SK-N-MC (cell line): ENCODE measurements at regions not wholly inside any gene's neighbourhood (a gene's known extent, or its start where the extent isn't known, plus 50 kb on each side); places are given as distances from the start of the nearest gene placed in this dataset.
A peak's percentile ranks its signal among the peaks of the same experiment; 100 is the strongest.

ENCODE experiments used
- DNase-seq: peaks from one replicate; pipeline ENCODE4 v3.0.0-alpha.2; 2011; ENCODE audit warnings: low read depth, low spot score
- H3K27ac ChIP-seq: fragments of 200-600 bp; sonication (generic); 2 replicates; pipeline ENCODE4 v1.5.1; 2016; ENCODE audit warnings: mixed run types
- H3K36me3 ChIP-seq: fragments of 200-600 bp; sonication (generic); 2 replicates; pipeline ENCODE4 v1.6.1; 2017; ENCODE audit warnings: antibody characterized with exemption, low read length, mixed read lengths; ENCODE audit not compliant: insufficient read depth
- H3K4me3 ChIP-seq: fragments of 200-600 bp; sonication (generic); 2 replicates; pipeline ENCODE4 v1.5.1; 2016
- H3K9ac ChIP-seq: fragments of 200-600 bp; sonication (generic); 2 replicates; pipeline ENCODE4 v1.8.0; 2017; ENCODE audit warnings: mixed run types, mixed read lengths; ENCODE audit not compliant: insufficient read length
- H3K9me3 ChIP-seq: fragments of 200-600 bp; sonication (generic); 2 replicates; pipeline ENCODE4 v1.6.1; 2017; ENCODE audit warnings: low read depth, mild to moderate bottlenecking, antibody characterized with exemption, low read length, moderate library complexity, mixed read lengths
- EZH2 ChIP-seq: fragments of 200-600 bp; sonication (generic); IDR thresholded peaks from one replicate; pipeline ENCODE4 v1.6.1; 2017; ENCODE audit warnings: antibody characterized with exemption
- FOXP2 ChIP-seq: optimal IDR thresholded peaks from 2 replicates; pipeline ENCODE3; 2011; ENCODE audit warnings: mild to moderate bottlenecking, moderate library complexity; ENCODE audit not compliant: insufficient read depth; ENCODE audit errors: extremely low read length, control extremely low read depth
- POLR2AphosphoS5 ChIP-seq: IDR thresholded peaks from 2 replicates; pipeline ENCODE4 v1.6.1; 2012; ENCODE audit warnings: mild to moderate bottlenecking, low read depth, low read length, borderline replicate concordance

DNA sequence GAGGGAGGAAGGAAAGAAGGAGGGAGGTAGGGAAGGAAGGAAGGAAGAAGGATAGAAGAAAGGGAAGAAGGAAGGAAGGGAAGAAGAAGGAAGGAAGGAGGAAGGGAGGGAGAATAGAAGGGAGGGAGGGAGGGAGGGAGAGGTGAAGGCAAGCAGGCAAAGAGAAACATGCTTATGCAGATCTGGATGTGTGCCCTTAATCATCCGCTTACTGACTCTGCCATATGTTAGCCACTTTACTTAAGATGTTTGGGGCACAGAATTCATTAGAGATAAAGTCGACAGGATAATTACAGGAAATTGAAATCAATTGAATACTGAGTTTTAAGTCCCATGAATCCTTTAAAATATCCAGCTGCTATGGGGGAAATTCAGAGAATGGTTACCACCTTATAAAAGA, 334.2 kb downstream of the GRB14 start:
- no peak for TF ChIP-seq EZH2
- TF ChIP-seq FOXP2, result no peak
- no peak for TF ChIP-seq POLR2AphosphoS5
- Histone ChIP-seq H3K4me3 (no peak overlapping the region), H3K36me3 (no peaks in the 10 kb centered on the region), H3K9ac (no peak overlapping the region), H3K9me3 (no peaks in the 10 kb centered on the region), H3K27ac (no peak overlapping the region)
- DNase-seq, result peak; percentile 3

DNA sequence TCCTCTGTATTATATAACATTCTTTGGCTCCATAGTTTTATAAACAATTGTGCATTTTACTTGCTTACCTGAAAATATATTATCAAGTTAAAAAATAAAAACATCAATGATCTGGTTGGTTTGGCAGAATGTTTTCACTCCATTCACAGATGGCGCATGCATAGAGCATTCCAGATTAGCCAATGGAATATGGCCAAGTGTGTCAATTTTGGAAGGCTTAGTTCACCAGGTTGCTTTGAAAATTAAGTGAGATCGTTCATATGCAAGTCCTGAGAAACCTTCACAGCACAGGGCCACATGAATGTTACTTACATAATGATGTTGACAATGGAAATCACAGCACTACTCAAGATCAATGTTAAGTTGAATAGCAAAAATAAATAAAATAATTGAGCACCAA, 335.7 kb downstream of the GRB14 start:
- Histone ChIP-seq H3K4me3 (no peak overlapping the region), H3K9ac (no peak overlapping the region), H3K9me3 (no peaks in the 10 kb centered on the region), H3K27ac (no peak overlapping the region), H3K36me3 (no peaks in the 10 kb centered on the region)
- no peak for DNase-seq
- no peak for TF ChIP-seq POLR2AphosphoS5
- no peak for TF ChIP-seq FOXP2
- TF ChIP-seq EZH2, result no peak

DNA sequence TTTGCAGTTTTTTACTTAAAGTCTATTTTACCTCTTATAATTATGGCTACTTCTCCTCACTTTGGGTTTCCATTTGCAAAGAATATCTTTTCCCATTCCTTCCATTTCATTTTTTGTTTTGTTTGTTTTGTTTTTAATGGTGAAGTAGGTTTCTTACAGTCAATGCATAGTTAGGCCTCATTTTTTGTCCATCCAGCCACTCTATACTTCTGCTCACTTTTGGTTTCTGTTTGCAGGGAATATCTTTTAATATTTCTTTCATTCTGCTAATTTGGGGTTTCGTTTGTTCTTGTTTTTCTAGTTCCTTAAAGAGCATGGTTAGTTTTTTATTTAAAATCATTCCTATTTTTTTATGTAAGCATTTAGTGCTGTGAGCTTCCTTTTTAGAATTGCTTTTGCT, 339.4 kb downstream of the GRB14 start:
- Histone ChIP-seq H3K27ac (no peak overlapping the region), H3K36me3 (no peaks in the 10 kb centered on the region), H3K4me3 (no peak overlapping the region), H3K9ac (no peak overlapping the region), H3K9me3 (no peaks in the 10 kb centered on the region)
- DNase-seq, result no peak
- TF ChIP-seq EZH2 (no peak), FOXP2 (no peak), POLR2AphosphoS5 (no peak)

DNA sequence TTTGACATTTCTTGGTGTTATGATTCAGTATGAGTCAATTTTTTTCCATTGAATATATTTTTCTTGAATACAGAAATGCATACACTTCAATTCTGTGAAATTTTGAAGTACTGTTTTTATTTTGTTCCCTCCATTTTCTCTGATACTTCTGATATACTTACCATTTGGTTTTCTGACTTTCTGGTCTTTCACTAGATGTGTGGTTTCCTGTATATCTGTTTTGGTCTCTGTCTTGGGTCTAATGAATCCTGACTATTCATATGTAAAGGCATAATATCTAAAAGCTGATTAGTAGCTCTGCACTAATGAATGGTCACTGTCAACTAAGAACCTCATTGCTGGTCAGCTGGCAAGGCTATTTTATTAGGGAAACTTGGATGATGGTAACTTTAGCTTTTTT, 345.6 kb downstream of the GRB14 start:
- no peaks in the 10 kb centered on the region for H3K9me3 ChIP-seq
- TF ChIP-seq EZH2 (no peak), FOXP2 (no peak), POLR2AphosphoS5 (no peak)
- no peak overlapping the region for H3K4me3 ChIP-seq
- no peak overlapping the region for H3K27ac ChIP-seq
- DNase-seq, result no peak
- H3K36me3 ChIP-seq, result no peaks in the 10 kb centered on the region
- H3K9ac ChIP-seq, result no peak overlapping the region

DNA sequence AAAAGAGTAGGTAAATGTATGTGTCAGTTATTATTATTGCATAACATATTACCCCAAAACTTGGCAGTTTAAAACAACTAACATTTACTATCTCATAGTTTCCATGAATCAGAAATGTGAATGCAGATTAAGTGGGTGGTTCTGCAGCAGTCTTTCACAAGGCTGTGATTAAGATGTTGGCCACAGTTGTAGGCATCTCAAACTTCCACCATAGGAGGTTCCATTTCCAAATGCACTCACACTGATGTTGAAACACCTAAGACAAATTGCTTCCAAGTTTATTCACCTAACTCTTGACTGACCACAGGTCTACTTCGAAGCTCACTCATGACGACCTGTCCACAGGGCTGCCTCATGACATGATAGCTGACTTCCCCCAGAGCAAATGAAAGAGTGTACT, 360.8 kb downstream of the GRB14 start:
- Histone ChIP-seq H3K36me3 (no peaks in the 10 kb centered on the region), H3K9ac (no peak overlapping the region), H3K9me3 (no peaks in the 10 kb centered on the region), H3K27ac (no peak overlapping the region), H3K4me3 (no peak overlapping the region)
- TF ChIP-seq EZH2, result no peak
- no peak for TF ChIP-seq POLR2AphosphoS5
- TF ChIP-seq FOXP2, result no peak
- no peak for DNase-seq

DNA sequence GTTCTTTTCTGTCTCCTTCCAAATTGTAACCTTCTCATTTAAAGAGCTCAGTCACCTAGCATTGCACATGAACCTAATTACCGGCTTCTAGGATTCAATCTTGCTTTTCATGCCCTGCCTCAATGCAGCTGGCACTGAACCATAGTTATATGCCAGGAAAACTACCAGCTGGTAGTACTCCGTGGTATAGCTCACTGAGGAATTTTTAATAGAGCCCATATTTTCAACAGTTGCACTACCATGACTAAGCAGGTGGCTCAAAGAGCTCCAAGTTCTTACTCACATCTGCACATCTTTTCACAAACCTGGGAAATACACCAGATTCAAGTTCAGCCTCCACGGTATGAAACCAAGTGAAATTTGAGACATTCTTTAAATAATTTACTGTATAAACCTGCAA, 363.5 kb downstream of the GRB14 start:
- Histone ChIP-seq H3K9ac (no peak overlapping the region), H3K27ac (peak overlapping the region; percentile 39; the same call in 1 of the 2 replicates), H3K36me3 (no peaks in the 10 kb centered on the region), H3K9me3 (no peaks in the 10 kb centered on the region), H3K4me3 (no peak overlapping the region)
- no peak for TF ChIP-seq EZH2
- no peak for TF ChIP-seq FOXP2
- no peak for TF ChIP-seq POLR2AphosphoS5
- no peak for DNase-seq

DNA sequence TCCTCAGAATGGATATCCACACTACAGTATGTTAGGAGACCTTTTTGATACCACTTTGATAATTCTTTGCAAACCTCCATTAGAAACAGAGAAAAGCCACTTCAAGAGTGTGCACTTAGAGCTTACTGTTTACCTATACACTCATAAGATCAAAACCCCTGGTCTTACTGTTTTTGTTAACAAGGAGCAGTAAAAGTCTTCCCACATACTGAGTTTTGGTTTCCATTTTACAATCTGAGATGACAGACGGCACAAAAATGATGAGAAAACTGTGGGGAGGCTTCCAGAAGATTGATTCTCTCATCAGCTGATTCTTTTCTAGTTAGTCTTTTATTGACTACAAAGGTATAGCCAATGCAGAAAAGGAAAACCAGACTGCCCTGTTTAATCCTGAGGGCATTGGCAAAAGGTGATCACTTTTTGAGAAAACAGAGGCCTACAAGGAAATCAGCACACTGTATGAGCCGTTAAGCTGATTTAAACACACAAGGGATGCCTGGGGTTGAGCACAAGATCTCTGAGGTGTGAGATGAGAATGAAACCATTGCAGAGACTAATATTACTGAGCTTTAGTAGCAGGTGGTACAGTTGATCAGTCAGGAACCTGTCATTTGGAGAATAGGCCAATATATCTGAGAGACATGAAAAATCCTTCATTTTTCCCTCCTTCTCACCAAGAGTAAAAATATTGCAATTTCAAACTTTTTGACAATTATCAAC, 368.6 kb downstream of the GRB14 start:
- DNase-seq, result no peak
- no peak overlapping the region for H3K27ac ChIP-seq
- H3K36me3 ChIP-seq, result no peaks in the 10 kb centered on the region
- TF ChIP-seq EZH2, result no peak
- TF ChIP-seq FOXP2, result no peak
- TF ChIP-seq POLR2AphosphoS5, result no peak
- H3K9ac ChIP-seq, result no peak overlapping the region
- H3K9me3 ChIP-seq, result no peaks in the 10 kb centered on the region
- no peak overlapping the region for H3K4me3 ChIP-seq

DNA sequence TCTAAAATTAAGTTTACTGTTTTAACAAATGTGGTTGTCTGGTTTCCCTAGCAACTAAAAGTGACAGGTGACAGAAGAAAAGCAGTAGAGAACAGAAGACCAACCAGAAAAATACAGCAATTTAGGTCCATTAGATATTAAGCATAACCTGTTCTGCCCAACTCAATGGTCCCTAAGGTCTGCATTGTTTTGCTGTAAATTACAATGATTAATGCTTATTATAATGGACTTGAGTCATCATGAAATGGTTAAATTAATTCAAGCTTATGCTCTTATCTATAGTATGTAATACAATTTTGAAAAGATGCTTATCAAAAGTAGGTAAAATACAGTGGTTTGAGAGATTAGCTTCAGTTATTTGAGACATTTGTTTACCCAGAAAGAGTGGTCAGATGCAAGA, 378.0 kb downstream of the GRB14 start:
- no peak for DNase-seq
- no peak overlapping the region for H3K9ac ChIP-seq
- H3K27ac ChIP-seq, result no peak overlapping the region
- no peaks in the 10 kb centered on the region for H3K9me3 ChIP-seq
- no peak overlapping the region for H3K4me3 ChIP-seq
- no peaks in the 10 kb centered on the region for H3K36me3 ChIP-seq
- TF ChIP-seq EZH2, result no peak
- TF ChIP-seq POLR2AphosphoS5, result no peak
- no peak for TF ChIP-seq FOXP2

DNA sequence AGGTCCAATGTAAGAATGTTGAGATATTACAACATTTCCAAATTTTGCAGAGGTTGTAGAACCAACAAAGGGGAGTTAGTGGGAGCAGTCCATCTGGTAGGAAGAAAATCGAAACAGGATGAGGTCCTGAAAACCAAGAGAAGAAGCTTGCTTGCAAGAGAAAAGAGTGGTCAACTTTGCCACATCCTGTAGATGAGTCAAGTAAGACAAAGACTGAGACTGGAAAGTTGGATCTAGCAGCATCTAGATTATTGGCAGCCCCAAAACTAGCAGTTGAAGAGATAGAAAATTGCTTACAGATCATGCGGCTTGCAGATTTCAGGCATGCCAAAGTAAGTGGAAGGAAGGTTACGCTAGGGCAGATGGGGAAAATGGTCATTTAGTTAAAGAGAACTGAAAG, 378.9 kb downstream of the GRB14 start:
- H3K27ac ChIP-seq, result no peak overlapping the region
- TF ChIP-seq POLR2AphosphoS5 (no peak), EZH2 (no peak), FOXP2 (no peak)
- no peak overlapping the region for H3K9ac ChIP-seq
- no peak for DNase-seq
- H3K36me3 ChIP-seq, result no peaks in the 10 kb centered on the region
- no peaks in the 10 kb centered on the region for H3K9me3 ChIP-seq
- H3K4me3 ChIP-seq, result no peak overlapping the region
